Prostate gland (tissue), 2 donors: ENCODE measurements at regions not wholly inside any gene's neighbourhood (a gene's known extent, or its start where the extent isn't known, plus 50 kb on each side); places are given as distances from the start of the nearest gene placed in this dataset.

Experiments used
- POLR2A ChIP-seq: fragments of 450-650 bp; IDR thresholded peaks from one replicate; pipeline ENCODE4 v1.6.1; 2016; ENCODE audit warnings: antibody characterized with exemption, mild to moderate bottlenecking
- TF ChIP-seq, protein P1 (sequence below), 4 experiments: fragments of 200-600 bp in 2 of 4; fragments of 450-650 bp in 2 of 4; sonication (generic) in 2 of 4; IDR thresholded peaks; 1 replicate in 3 of 4; 2 replicates in 1 of 4; pipeline ENCODE4 v1.5.1; 2016 to 2019; ENCODE audit warnings: antibody characterized with exemption in 4 of 4, mild to moderate bottlenecking in 2 of 4, moderate library complexity in 2 of 4

DNA sequence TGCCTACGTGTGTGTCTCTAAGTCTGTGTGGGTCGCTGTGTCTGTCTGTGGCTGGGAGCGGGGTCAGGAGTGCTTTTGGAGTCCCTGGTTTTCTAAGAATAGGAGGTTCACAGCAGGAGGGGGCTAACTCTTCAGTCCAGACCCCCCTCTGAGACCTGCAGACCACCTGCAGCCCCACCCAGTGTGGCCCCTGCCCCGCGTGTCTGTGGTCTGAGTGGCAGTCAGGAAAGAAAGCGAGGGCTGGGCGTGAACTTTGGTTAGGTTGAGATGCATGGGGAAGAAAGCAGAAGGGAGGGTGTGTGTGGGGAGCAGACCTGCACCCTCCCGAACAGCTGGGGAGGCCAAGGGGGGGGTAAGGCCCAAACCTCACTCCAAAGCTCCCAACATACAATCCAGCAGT lies 144.9 kb upstream of the TPM1 start:
- TF ChIP-seq, protein P1, sequence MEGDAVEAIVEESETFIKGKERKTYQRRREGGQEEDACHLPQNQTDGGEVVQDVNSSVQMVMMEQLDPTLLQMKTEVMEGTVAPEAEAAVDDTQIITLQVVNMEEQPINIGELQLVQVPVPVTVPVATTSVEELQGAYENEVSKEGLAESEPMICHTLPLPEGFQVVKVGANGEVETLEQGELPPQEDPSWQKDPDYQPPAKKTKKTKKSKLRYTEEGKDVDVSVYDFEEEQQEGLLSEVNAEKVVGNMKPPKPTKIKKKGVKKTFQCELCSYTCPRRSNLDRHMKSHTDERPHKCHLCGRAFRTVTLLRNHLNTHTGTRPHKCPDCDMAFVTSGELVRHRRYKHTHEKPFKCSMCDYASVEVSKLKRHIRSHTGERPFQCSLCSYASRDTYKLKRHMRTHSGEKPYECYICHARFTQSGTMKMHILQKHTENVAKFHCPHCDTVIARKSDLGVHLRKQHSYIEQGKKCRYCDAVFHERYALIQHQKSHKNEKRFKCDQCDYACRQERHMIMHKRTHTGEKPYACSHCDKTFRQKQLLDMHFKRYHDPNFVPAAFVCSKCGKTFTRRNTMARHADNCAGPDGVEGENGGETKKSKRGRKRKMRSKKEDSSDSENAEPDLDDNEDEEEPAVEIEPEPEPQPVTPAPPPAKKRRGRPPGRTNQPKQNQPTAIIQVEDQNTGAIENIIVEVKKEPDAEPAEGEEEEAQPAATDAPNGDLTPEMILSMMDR (IDR thresholded peaks at IDR 0.05): no peak
- no peak for TF ChIP-seq POLR2A
